ENCODE measurements at regions not wholly inside any gene's neighbourhood (a gene's known extent, or its start where the extent isn't known, plus 50 kb on each side); places are given as distances from the start of the nearest gene placed in this dataset.

DNA sequence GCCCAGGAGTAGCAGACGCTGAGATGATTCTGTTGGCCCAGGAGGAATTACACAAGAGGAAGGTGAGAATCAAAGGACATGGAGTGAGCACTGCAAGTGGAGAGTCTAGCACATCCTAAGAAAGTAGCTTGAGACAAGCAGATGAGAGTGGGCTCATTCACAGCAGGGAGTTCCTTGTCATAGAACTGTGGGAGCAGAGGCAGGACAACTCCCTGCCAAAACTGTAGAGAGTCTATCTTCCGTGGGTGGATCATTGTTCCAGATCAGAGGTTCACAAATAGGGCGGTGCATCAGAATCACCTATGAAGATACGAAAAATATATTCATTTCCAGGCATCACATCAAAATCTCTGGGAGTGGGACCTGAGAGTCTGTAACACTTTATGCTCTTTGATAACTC, 288.9 kb upstream of the C16orf82 start:
- no peak for ATAC-seq
- TF ChIP-seq CTCF (IDR thresholded peaks at IDR 0.05): no peak
- Histone ChIP-seq H3K4me3 (no peak overlapping the region), H3K36me3 (ENCODE audit: low read depth) (no peaks in the 10 kb centered on the region), H3K9me3 (no peaks in the 10 kb centered on the region), H3K4me1 (ENCODE audit: low read depth) (no peaks in the 10 kb centered on the region)
- intact Hi-C loops (cut with DNase I, micrococcal nuclease): no loop called here
- DNase-seq: no peak

GRCh38 chr16:26787924-26788323, 278.8 kb upstream of the C16orf82 start:
- intact Hi-C loops (cut with DNase I, micrococcal nuclease): no loop called here
- Histone ChIP-seq H3K9me3 (no peaks in the 10 kb centered on the region), H3K4me1 (ENCODE audit: low read depth) (no peaks in the 10 kb centered on the region), H3K4me3 (no peak overlapping the region), H3K36me3 (ENCODE audit: low read depth) (no peaks in the 10 kb centered on the region)
- DNase-seq (no peak), ATAC-seq (no peak)
- no peak for TF ChIP-seq CTCF (IDR thresholded peaks at IDR 0.05)

DNA sequence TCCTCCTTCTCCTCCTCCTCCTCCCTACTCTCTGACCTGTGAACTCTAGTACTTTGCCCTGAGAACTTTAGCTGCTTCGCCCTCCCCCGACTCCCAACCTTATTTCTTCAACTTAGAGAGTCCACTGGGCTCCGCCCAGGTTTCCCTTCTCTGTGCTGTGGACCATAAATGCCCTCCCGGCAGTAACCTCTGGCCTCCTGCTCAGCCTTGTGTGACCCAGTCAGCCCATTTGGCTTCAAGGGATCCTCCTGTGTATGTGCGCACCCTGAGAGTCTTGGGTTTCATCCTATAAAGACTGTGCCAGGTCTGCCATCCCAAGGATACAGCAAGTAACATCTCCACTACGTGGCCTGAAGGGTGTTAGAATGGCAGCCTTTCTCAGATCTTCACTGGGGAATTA, 275.6 kb upstream of the C16orf82 start:
- ATAC-seq: no peak
- no peaks in the 10 kb centered on the region for H3K4me1 ChIP-seq (ENCODE audit: low read depth)
- TF ChIP-seq CTCF (IDR thresholded peaks at IDR 0.05): no peak
- no peaks in the 10 kb centered on the region for H3K36me3 ChIP-seq (ENCODE audit: low read depth)
- H3K4me3 ChIP-seq: no peak overlapping the region
- no peaks in the 10 kb centered on the region for H3K9me3 ChIP-seq
- intact Hi-C loops (cut with DNase I, micrococcal nuclease): no loop called here
- DNase-seq: no peak

GRCh38 chr16:26795184-26795583, 271.5 kb upstream of the C16orf82 start:
- Histone ChIP-seq H3K36me3 (ENCODE audit: low read depth) (no peaks in the 10 kb centered on the region), H3K9me3 (no peaks in the 10 kb centered on the region), H3K4me3 (no peak overlapping the region), H3K4me1 (ENCODE audit: low read depth) (no peaks in the 10 kb centered on the region)
- ATAC-seq (no peak), DNase-seq (no peak)
- intact Hi-C loops (cut with DNase I, micrococcal nuclease): no loop called here
- no peak for TF ChIP-seq CTCF (IDR thresholded peaks at IDR 0.05)

- Histone ChIP-seq H3K9me3 (no peaks in the 10 kb centered on the region), H3K36me3 (ENCODE audit: low read depth) (no peaks in the 10 kb centered on the region), H3K4me1 (ENCODE audit: low read depth) (no peaks in the 10 kb centered on the region), H3K4me3 (no peak overlapping the region)
- intact Hi-C loops (cut with DNase I, micrococcal nuclease): no loop called here
- no peak for ATAC-seq
- TF ChIP-seq CTCF (IDR thresholded peaks at IDR 0.05): no peak
- DNase-seq: no peak
These were observed 265.1 kb upstream of the C16orf82 start for GRCh38 chr16:26801628-26802027.

GRCh38 chr16:26802440-26802839, 264.3 kb upstream of the C16orf82 start:
- no peaks in the 10 kb centered on the region for H3K36me3 ChIP-seq (ENCODE audit: low read depth)
- no peak for TF ChIP-seq CTCF (IDR thresholded peaks at IDR 0.05)
- no peak overlapping the region for H3K4me3 ChIP-seq
- H3K9me3 ChIP-seq: no peaks in the 10 kb centered on the region
- intact Hi-C loops (cut with DNase I, micrococcal nuclease): no loop called here
- no peaks in the 10 kb centered on the region for H3K4me1 ChIP-seq (ENCODE audit: low read depth)
- DNase-seq (no peak), ATAC-seq (no peak)
